C4-2B (cell line): ENCODE measurements at regions not wholly inside any gene's neighbourhood (a gene's known extent, or its start where the extent isn't known, plus 50 kb on each side); places are given as distances from the start of the nearest gene placed in this dataset.

Experiments used
- CTCF ChIP-seq: fragments of 450-650 bp; conservative IDR thresholded peaks from 2 replicates; pipeline ENCODE4 v1.5.1; 2017; ENCODE audit warnings: mild to moderate bottlenecking
- ZFX ChIP-seq: fragments of 450-650 bp; IDR thresholded peaks from 2 replicates; pipeline ENCODE4 v1.6.1; 2017

GRCh38 chr3:117165601-117166051 is 456.0 kb downstream of the TUSC7 start:
- TF ChIP-seq CTCF (no peak), ZFX (no peak)
